IMR-90 (cell line): ENCODE measurements at regions not wholly inside any gene's neighbourhood (a gene's known extent, or its start where the extent isn't known, plus 50 kb on each side); places are given as distances from the start of the nearest gene placed in this dataset.

ENCODE experiments used
- ATAC-seq: fragments of 200-7000 bp; cut with Tn5 transposase; 2 replicates; pipeline ENCODE4 v1.9.1; 2020; ENCODE audit warnings: low read depth, mild to moderate bottlenecking, moderate library complexity
- BruUV-seq: library from RNA; stranded (reverse); fragments of 400-500 nt; replicated peaks from 2 replicates; lab custom pipeline; 2021; lab: Mats Ljungman, UMichigan
- CTCF ChIA-PET: fragments of 300-600 bp; formaldehyde crosslinking; extraction: SDS; loops from one replicate; lab custom pipeline; 2021; ENCODE audit warnings: antibody characterized with exemption; lab: Yijun Ruan, JAX
- POLR2A ChIA-PET: fragments of 300-600 bp; sonication (Branson Sonifier 250); formaldehyde crosslinking; loops from one replicate; lab custom pipeline; 2022; ENCODE audit warnings: antibody characterized with exemption; ENCODE audit not compliant: unreplicated experiment; lab: Charles Lee
- DNase-seq: peaks from one replicate; pipeline ENCODE4 v3.0.0; 2013
- H2AFZ ChIP-seq: replicated peaks from 2 replicates; pipeline ENCODE3; 2013; ENCODE audit warnings: low read length, mild to moderate bottlenecking; ENCODE audit not compliant: poor library complexity
- H2AK5ac ChIP-seq: 2 replicates; pipeline ENCODE4 v1.6.1; 2013; ENCODE audit warnings: low read depth, low read length, inconsistent platforms
- H2AK9ac ChIP-seq: replicated peaks from 2 replicates; pipeline ENCODE3; 2013; ENCODE audit warnings: mild to moderate bottlenecking, low read depth, low read length, moderate library complexity; ENCODE audit not compliant: poor library complexity
- H2BK120ac ChIP-seq: 2 replicates; pipeline ENCODE4 v1.6.1; 2013; ENCODE audit warnings: low read depth, low read length, inconsistent platforms
- H2BK15ac ChIP-seq: 3 replicates; pipeline ENCODE4 v1.6.1; 2013; ENCODE audit warnings: low read depth, low read length, inconsistent platforms
- H2BK20ac ChIP-seq: 2 replicates; pipeline ENCODE4 v1.6.1; 2013; ENCODE audit warnings: low read depth, mild to moderate bottlenecking, inconsistent platforms, low read length, moderate library complexity
- H2BK5ac ChIP-seq: 2 replicates; pipeline ENCODE4 v1.6.1; 2013; ENCODE audit warnings: mild to moderate bottlenecking, low read depth, low read length, inconsistent platforms; ENCODE audit not compliant: poor library complexity, severe bottlenecking
- H3K14ac ChIP-seq: replicated peaks from 2 replicates; pipeline ENCODE4 v1.6.1; 2013; ENCODE audit warnings: low read depth, low read length, inconsistent platforms
- H3K18ac ChIP-seq: 2 replicates; pipeline ENCODE4 v1.6.1; 2013; ENCODE audit warnings: low read depth, low read length, control low read depth
- H3K23ac ChIP-seq: 2 replicates; pipeline ENCODE4 v1.6.1; 2013; ENCODE audit warnings: low read depth, low read length, inconsistent platforms
- H3K27ac ChIP-seq: 2 replicates; pipeline ENCODE4 v1.5.1; 2013; ENCODE audit warnings: mild to moderate bottlenecking, control low read depth, low read length; ENCODE audit not compliant: insufficient read depth
- H3K27me3 ChIP-seq: 2 replicates; pipeline ENCODE4 v1.6.1; 2013; ENCODE audit warnings: low read length; ENCODE audit not compliant: control insufficient read depth, insufficient read depth
- H3K36me3 ChIP-seq: 2 replicates; pipeline ENCODE4 v1.6.1; 2013; ENCODE audit warnings: low read length, mixed read lengths; ENCODE audit not compliant: control insufficient read depth, insufficient read depth
- H3K4ac ChIP-seq: 2 replicates; pipeline ENCODE4 v1.6.1; 2013; ENCODE audit warnings: low read depth, low read length, inconsistent platforms
- H3K4me1 ChIP-seq: 2 replicates; pipeline ENCODE4 v1.6.1; 2013; ENCODE audit warnings: low read length, mixed read lengths; ENCODE audit not compliant: control insufficient read depth, insufficient read depth
- H3K4me2 ChIP-seq: 2 replicates; pipeline ENCODE4 v1.6.1; 2013; ENCODE audit warnings: low read depth, mild to moderate bottlenecking, control low read depth, low read length, moderate library complexity
- H3K4me3 ChIP-seq: 2 replicates; pipeline ENCODE4 v1.5.1; 2013; ENCODE audit warnings: low read depth, mild to moderate bottlenecking, control low read depth, low read length, moderate library complexity; ENCODE audit not compliant: insufficient read depth
- H3K56ac ChIP-seq: 2 replicates; pipeline ENCODE4 v1.6.1; 2013; ENCODE audit warnings: low read length, inconsistent platforms; ENCODE audit not compliant: insufficient read depth; ENCODE audit errors: extremely low read depth
- H3K79me1 ChIP-seq, 2 experiments: 2 replicates each; pipeline ENCODE4 v1.6.1; 2013; ENCODE audit warnings: low read length in 2 of 2, inconsistent platforms in 1 of 2, low read depth in 1 of 2
- H3K9ac ChIP-seq: 2 replicates; pipeline ENCODE4 v1.6.1; 2013; ENCODE audit warnings: low read depth, low read length, control low read depth
- H3K9me1 ChIP-seq: 2 replicates; pipeline ENCODE4 v1.6.1; 2013; ENCODE audit warnings: low read length, inconsistent platforms; ENCODE audit not compliant: insufficient read depth
- H3K9me3 ChIP-seq: 2 replicates; pipeline ENCODE4 v1.6.1; 2013; ENCODE audit warnings: low read length; ENCODE audit not compliant: control insufficient read depth, insufficient read depth
- H4K20me1 ChIP-seq: 2 replicates; pipeline ENCODE4 v1.6.1; 2013; ENCODE audit warnings: low read length, inconsistent platforms; ENCODE audit not compliant: insufficient read depth
- H4K5ac ChIP-seq: 2 replicates; pipeline ENCODE4 v1.6.1; 2013; ENCODE audit warnings: mild to moderate bottlenecking, low read depth, low read length, control low read depth
- H4K8ac ChIP-seq, 2 experiments: 2 replicates each; pipeline ENCODE4 v1.6.1; 2013; ENCODE audit warnings: low read depth in 2 of 2, low read length in 2 of 2, control low read depth in 1 of 2, inconsistent platforms in 1 of 2
- H4K91ac ChIP-seq: 2 replicates; pipeline ENCODE4 v1.6.1; 2013; ENCODE audit warnings: low read depth, low read length, inconsistent platforms; ENCODE audit not compliant: insufficient read depth
- BHLHE40 ChIP-seq: fragments of 150-350 bp; IDR thresholded peaks from 2 replicates; pipeline ENCODE4 v1.6.1; 2016; ENCODE audit warnings: mild to moderate bottlenecking, low read depth, low read length
- CEBPB ChIP-seq: IDR thresholded peaks from 2 replicates; pipeline ENCODE4 v1.6.1; 2012; ENCODE audit warnings: low read depth, low read length, improper control_type of control experiment
- CHD1 ChIP-seq: IDR thresholded peaks from 2 replicates; pipeline ENCODE4 v1.6.1; 2012; ENCODE audit warnings: low read depth, low read length, improper control_type of control experiment
- FOS ChIP-seq: fragments of 150-350 bp; IDR thresholded peaks from 2 replicates; pipeline ENCODE4 v1.6.1; 2016; ENCODE audit warnings: low read depth, low read length
- MAFK ChIP-seq: IDR thresholded peaks from 2 replicates; pipeline ENCODE4 v1.6.1; 2012; ENCODE audit warnings: low read depth, low read length, improper control_type of control experiment
- MAZ ChIP-seq: IDR thresholded peaks from 2 replicates; pipeline ENCODE4 v1.6.1; 2012; ENCODE audit warnings: low read depth, mild to moderate bottlenecking, low read length, improper control_type of control experiment, moderate library complexity, borderline replicate concordance
- MXI1 ChIP-seq: IDR thresholded peaks from 2 replicates; pipeline ENCODE4 v1.6.1; 2012; ENCODE audit warnings: low read depth, mild to moderate bottlenecking, low read length, moderate library complexity, borderline replicate concordance
- NFE2L2 ChIP-seq: fragments of 150-350 bp; IDR thresholded peaks from 2 replicates; pipeline ENCODE4 v1.6.1; 2016; ENCODE audit warnings: low read depth, mild to moderate bottlenecking, low read length
- POLR2A ChIP-seq: IDR thresholded peaks from 2 replicates; pipeline ENCODE4 v1.6.1; 2012; ENCODE audit warnings: mild to moderate bottlenecking, low read depth, low read length
- RAD21 ChIP-seq: IDR thresholded peaks from 2 replicates; pipeline ENCODE4 v1.6.1; 2012; ENCODE audit warnings: low read length, improper control_type of control experiment
- RCOR1 ChIP-seq: IDR thresholded peaks from 2 replicates; pipeline ENCODE4 v1.6.1; 2012; ENCODE audit warnings: mild to moderate bottlenecking, low read length, improper control_type of control experiment; ENCODE audit not compliant: insufficient replicate concordance
- RFX5 ChIP-seq: IDR thresholded peaks from 2 replicates; pipeline ENCODE4 v1.8.0; 2012; ENCODE audit warnings: low read depth, mild to moderate bottlenecking, low read length, moderate library complexity
- SMC3 ChIP-seq: fragments of 150-350 bp; IDR thresholded peaks from 2 replicates; pipeline ENCODE4 v1.6.1; 2016; ENCODE audit warnings: low read depth, mild to moderate bottlenecking, antibody characterized with exemption, low read length, moderate library complexity
- WGBS, 2 experiments: methylation state at CpG; one replicate each; pipeline versions ENCODE4 v1.1.5 to v1.1.7; 2013; ENCODE audit warnings: missing lambda C conversion rate in 2 of 2; ENCODE audit not compliant: insufficient read length in 1 of 2; ENCODE audit errors: extremely low coverage in 2 of 2; 5-methylcytosine and 5-hydroxymethylcytosine counted together
- dilution Hi-C: fragments of 300-500 bp; cut with HindIII; formaldehyde crosslinking; loops from one replicate; pipeline ENCODE4 v1.14.3; 2018; ENCODE audit warnings: low sequenced_read_pairs; ENCODE audit not compliant: unreplicated experiment
- in situ Hi-C: fragments of 300-500 bp; cut with MboI; formaldehyde crosslinking; loops from 3 replicates; pipeline ENCODE4 v1.14.3; 2019; ENCODE audit warnings: low sequenced_read_pairs, inconsistent platforms, mixed read lengths
- intact Hi-C: fragments of 100-400 bp; cut with micrococcal nuclease; formaldehyde crosslinking; loops from 2 replicates; pipeline ENCODE4 v1.10.0; 2022
- TF ChIP-seq, protein P1 (sequence below): conservative IDR thresholded peaks from 2 replicates; pipeline ENCODE4 v1.5.1; 2012; ENCODE audit warnings: mild to moderate bottlenecking, low read depth, low read length, improper control_type of control experiment
- TF ChIP-seq, protein P2 (sequence below): fragments of 150-350 bp; IDR thresholded peaks from 2 replicates; pipeline ENCODE4 v1.6.1; 2016; ENCODE audit warnings: low read depth, mild to moderate bottlenecking, low read length, moderate library complexity, borderline replicate concordance
- TF ChIP-seq, protein P3 (sequence below): fragments of 150-350 bp; IDR thresholded peaks from 2 replicates; pipeline ENCODE4 v1.6.1; 2017; ENCODE audit warnings: mild to moderate bottlenecking, antibody characterized with exemption, low read length, low read depth

DNA sequence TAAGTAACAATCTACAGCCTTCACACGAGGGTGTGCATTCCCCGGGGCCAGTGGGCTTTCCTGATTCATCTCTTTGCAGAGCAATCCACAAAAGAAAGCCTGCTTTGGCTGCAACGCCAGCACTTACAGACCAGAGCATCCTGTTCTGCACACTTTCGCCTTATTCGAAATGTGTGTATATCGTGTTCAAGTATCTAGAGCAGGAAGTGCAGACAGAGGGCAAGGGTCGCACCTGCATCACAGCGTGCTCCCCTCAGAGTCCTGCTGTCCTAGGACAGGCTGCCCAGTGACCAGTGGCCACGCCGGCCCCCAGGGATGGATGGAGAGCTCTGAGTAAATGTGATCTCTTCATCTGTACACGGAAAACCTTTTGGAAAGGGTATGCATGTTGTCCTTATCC is 264.3 kb downstream of the ZNF516 start:
- Histone ChIP-seq H4K8ac (no peak overlapping the region), H3K4me3 (no peak overlapping the region), H3K18ac (no peak overlapping the region), H2AK5ac (no peak overlapping the region), H2AK9ac (no peak overlapping the region), H3K9ac (no peak overlapping the region), H3K4me2 (no peak overlapping the region), H3K4ac (no peak overlapping the region), H3K14ac (no peak overlapping the region), H2AFZ (no peak overlapping the region), H3K9me1 (no peaks in the 10 kb centered on the region), H3K36me3 (no peaks in the 10 kb centered on the region), H3K27ac (no peak overlapping the region), H2BK20ac (no peak overlapping the region), H4K91ac (no peak overlapping the region), H3K27me3 (no peaks in the 10 kb centered on the region), H2BK5ac (no peak overlapping the region), H4K20me1 (no peaks in the 10 kb centered on the region), H3K56ac (no peak overlapping the region), H2BK15ac (no peak overlapping the region), H3K4me1 (no peaks in the 10 kb centered on the region), H3K79me1 (no peaks in the 10 kb centered on the region), H2BK120ac (no peak overlapping the region), H4K5ac (no peak overlapping the region), H3K9me3 (0 out of 2 replicates have a peak, but pooled peaks cover 2% of the 10 kb centered on the region), H3K23ac (no peak overlapping the region)
- dilution Hi-C loops (no loop called here), intact Hi-C loops (no loop called here), in situ Hi-C loops (no loop called here)
- POLR2A ChIA-PET: no interaction called here
- CTCF ChIA-PET: no interaction called here
- BruUV-seq: no TSS peak
- WGBS, 2 experiments: 40% methylated on average over 1 of the region's 11 CpGs; no CpG with 5 or more reads in 1 of the 2 experiments
- TF ChIP-seq NFE2L2 (no peak), CEBPB (no peak), MXI1 (no peak), FOS (no peak), BHLHE40 (no peak), SMC3 (no peak), RAD21 (no peak), POLR2A (no peak), RCOR1 (no peak), MAZ (no peak), CHD1 (no peak), RFX5 (no peak), MAFK (no peak)
- TF ChIP-seq, protein P1, sequence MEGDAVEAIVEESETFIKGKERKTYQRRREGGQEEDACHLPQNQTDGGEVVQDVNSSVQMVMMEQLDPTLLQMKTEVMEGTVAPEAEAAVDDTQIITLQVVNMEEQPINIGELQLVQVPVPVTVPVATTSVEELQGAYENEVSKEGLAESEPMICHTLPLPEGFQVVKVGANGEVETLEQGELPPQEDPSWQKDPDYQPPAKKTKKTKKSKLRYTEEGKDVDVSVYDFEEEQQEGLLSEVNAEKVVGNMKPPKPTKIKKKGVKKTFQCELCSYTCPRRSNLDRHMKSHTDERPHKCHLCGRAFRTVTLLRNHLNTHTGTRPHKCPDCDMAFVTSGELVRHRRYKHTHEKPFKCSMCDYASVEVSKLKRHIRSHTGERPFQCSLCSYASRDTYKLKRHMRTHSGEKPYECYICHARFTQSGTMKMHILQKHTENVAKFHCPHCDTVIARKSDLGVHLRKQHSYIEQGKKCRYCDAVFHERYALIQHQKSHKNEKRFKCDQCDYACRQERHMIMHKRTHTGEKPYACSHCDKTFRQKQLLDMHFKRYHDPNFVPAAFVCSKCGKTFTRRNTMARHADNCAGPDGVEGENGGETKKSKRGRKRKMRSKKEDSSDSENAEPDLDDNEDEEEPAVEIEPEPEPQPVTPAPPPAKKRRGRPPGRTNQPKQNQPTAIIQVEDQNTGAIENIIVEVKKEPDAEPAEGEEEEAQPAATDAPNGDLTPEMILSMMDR: no peak
- TF ChIP-seq, protein P2, sequence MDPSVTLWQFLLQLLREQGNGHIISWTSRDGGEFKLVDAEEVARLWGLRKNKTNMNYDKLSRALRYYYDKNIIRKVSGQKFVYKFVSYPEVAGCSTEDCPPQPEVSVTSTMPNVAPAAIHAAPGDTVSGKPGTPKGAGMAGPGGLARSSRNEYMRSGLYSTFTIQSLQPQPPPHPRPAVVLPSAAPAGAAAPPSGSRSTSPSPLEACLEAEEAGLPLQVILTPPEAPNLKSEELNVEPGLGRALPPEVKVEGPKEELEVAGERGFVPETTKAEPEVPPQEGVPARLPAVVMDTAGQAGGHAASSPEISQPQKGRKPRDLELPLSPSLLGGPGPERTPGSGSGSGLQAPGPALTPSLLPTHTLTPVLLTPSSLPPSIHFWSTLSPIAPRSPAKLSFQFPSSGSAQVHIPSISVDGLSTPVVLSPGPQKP: no peak
- TF ChIP-seq, protein P3, sequence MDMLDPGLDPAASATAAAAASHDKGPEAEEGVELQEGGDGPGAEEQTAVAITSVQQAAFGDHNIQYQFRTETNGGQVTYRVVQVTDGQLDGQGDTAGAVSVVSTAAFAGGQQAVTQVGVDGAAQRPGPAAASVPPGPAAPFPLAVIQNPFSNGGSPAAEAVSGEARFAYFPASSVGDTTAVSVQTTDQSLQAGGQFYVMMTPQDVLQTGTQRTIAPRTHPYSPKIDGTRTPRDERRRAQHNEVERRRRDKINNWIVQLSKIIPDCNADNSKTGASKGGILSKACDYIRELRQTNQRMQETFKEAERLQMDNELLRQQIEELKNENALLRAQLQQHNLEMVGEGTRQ: no peak
- DNase-seq: no peak
- ATAC-seq: no peak
